Esophagus muscularis mucosa (tissue), 4 donors: ENCODE measurements at regions not wholly inside any gene's neighbourhood (a gene's known extent, or its start where the extent isn't known, plus 50 kb on each side); places are given as distances from the start of the nearest gene placed in this dataset.

ENCODE experiments used
- EP300 ChIP-seq: sonication (generic); formaldehyde crosslinking; IDR thresholded peaks from one replicate; pipeline ENCODE4 v1.6.1; 2017; ENCODE audit warnings: antibody characterized with exemption
- POLR2A ChIP-seq: fragments of 450-650 bp; IDR thresholded peaks from one replicate; pipeline ENCODE4 v1.6.1; 2017; ENCODE audit warnings: antibody characterized with exemption, moderate library complexity, mild to moderate bottlenecking, low read depth
- POLR2AphosphoS5 ChIP-seq, 2 donors: sonication (generic); formaldehyde crosslinking; IDR thresholded peaks; one replicate each; pipeline ENCODE4 v1.6.1; 2017; ENCODE audit warnings: antibody characterized with exemption in 2 of 2
- TF ChIP-seq, protein P1 (sequence below), 3 experiments: fragments of 200-600 bp in 2 of 3; fragments of 450-650 bp in 1 of 3; sonication (generic) in 2 of 3; IDR thresholded peaks; one replicate each; pipeline ENCODE4 v1.5.1; 2017 to 2019; ENCODE audit warnings: antibody characterized with exemption in 3 of 3, mild to moderate bottlenecking in 2 of 3, moderate library complexity in 1 of 3

GRCh38 chr1:181906631-181907030 is 154.9 kb downstream of the ZNF648 start:
- TF ChIP-seq, protein P1, sequence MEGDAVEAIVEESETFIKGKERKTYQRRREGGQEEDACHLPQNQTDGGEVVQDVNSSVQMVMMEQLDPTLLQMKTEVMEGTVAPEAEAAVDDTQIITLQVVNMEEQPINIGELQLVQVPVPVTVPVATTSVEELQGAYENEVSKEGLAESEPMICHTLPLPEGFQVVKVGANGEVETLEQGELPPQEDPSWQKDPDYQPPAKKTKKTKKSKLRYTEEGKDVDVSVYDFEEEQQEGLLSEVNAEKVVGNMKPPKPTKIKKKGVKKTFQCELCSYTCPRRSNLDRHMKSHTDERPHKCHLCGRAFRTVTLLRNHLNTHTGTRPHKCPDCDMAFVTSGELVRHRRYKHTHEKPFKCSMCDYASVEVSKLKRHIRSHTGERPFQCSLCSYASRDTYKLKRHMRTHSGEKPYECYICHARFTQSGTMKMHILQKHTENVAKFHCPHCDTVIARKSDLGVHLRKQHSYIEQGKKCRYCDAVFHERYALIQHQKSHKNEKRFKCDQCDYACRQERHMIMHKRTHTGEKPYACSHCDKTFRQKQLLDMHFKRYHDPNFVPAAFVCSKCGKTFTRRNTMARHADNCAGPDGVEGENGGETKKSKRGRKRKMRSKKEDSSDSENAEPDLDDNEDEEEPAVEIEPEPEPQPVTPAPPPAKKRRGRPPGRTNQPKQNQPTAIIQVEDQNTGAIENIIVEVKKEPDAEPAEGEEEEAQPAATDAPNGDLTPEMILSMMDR (IDR thresholded peaks at IDR 0.05) = no peak
- TF ChIP-seq POLR2AphosphoS5 (IDR thresholded peaks at IDR 0.05) (no peak), EP300 (no peak), POLR2A (no peak)
